PC-9 (cell line): ENCODE measurements at regions not wholly inside any gene's neighbourhood (a gene's known extent, or its start where the extent isn't known, plus 50 kb on each side); places are given as distances from the start of the nearest gene placed in this dataset.

Source experiments
- EZH2 ChIP-seq: fragments of 200-600 bp; sonication (generic); IDR thresholded peaks from 2 replicates; pipeline ENCODE4 v1.8.0; 2017; ENCODE audit warnings: antibody characterized with exemption, low read depth
- TF ChIP-seq, protein P1 (sequence below): fragments of 200-600 bp; sonication (generic); conservative IDR thresholded peaks from 2 replicates; pipeline ENCODE4 v1.6.1; 2017; ENCODE audit warnings: mixed run types, antibody characterized with exemption, mild to moderate bottlenecking, moderate library complexity

DNA sequence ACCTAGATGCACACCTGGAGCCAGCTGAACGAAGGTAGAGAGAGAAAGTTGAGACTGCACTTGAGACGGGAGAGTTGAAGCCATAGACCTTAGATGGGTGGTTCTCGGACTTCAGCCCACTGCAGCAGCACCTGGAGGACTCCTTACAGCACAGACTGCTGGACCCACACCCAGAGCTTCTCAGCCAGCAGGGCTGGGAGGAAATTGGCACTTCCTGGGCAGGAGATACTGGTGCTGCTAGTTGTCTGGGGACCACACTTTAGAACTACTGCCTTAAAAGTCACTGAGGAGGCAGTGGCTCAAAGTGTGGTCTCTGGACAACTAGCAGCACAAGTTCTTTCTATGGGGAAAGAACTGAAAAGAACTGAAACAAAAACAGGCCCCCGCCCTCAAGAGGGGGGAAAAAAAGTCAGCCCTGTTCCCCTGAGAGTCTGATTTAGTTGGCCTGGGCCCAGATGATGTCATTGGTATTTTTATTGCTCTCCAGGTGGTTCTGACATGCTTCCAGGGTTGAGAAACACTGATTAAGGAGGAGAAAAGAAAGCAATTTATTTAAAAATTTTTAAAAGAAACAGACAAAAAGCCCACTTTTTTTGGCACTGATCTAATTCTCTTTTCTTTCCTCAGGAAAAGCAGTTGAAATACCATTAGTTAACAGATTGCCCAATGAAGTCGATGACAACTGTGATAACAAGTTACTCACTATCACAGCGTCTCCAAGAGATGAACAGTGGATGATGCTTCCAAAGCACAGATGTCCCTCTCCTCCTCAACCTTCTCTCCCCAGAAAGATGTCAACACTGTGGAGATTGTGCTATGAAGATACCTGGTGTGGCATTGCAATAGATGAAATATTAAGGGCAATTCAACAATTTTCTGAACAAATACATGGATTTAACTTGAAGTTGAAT lies 73.6 kb upstream of the ADAMTS16 start:
- TF ChIP-seq, protein P1, sequence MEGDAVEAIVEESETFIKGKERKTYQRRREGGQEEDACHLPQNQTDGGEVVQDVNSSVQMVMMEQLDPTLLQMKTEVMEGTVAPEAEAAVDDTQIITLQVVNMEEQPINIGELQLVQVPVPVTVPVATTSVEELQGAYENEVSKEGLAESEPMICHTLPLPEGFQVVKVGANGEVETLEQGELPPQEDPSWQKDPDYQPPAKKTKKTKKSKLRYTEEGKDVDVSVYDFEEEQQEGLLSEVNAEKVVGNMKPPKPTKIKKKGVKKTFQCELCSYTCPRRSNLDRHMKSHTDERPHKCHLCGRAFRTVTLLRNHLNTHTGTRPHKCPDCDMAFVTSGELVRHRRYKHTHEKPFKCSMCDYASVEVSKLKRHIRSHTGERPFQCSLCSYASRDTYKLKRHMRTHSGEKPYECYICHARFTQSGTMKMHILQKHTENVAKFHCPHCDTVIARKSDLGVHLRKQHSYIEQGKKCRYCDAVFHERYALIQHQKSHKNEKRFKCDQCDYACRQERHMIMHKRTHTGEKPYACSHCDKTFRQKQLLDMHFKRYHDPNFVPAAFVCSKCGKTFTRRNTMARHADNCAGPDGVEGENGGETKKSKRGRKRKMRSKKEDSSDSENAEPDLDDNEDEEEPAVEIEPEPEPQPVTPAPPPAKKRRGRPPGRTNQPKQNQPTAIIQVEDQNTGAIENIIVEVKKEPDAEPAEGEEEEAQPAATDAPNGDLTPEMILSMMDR: no peak
- no peak for TF ChIP-seq EZH2
